H9 (cell line): ENCODE measurements at regions not wholly inside any gene's neighbourhood (a gene's known extent, or its start where the extent isn't known, plus 50 kb on each side); places are given as distances from the start of the nearest gene placed in this dataset.

Experiments used
- DNase-seq: peaks from one replicate; pipeline ENCODE4 v3.0.0-alpha.2; 2017
- H2AFZ ChIP-seq: one replicate; pipeline ENCODE4 v1.6.1; 2013; ENCODE audit warnings: mild to moderate bottlenecking, low read length, control low read depth, moderate library complexity
- H2AK5ac ChIP-seq: 2 replicates; pipeline ENCODE4 v1.6.1; 2013; ENCODE audit warnings: low read length, control low read depth, mixed read lengths; ENCODE audit not compliant: insufficient read length
- H2BK120ac ChIP-seq: one replicate; pipeline ENCODE4 v1.6.1; 2013; ENCODE audit warnings: low read depth, mild to moderate bottlenecking, low read length, control low read depth, inconsistent platforms; ENCODE audit not compliant: poor library complexity, severe bottlenecking
- H2BK12ac ChIP-seq: 2 replicates; pipeline ENCODE4 v1.6.1; 2013; ENCODE audit warnings: low read length, control low read depth, mixed read lengths, low read depth; ENCODE audit not compliant: insufficient read length
- H2BK15ac ChIP-seq: 2 replicates; pipeline ENCODE4 v1.6.1; 2013; ENCODE audit warnings: low read depth, low read length, control low read depth
- H2BK20ac ChIP-seq: one replicate; pipeline ENCODE4 v1.6.1; 2013; ENCODE audit warnings: low read depth, mild to moderate bottlenecking, low read length, control low read depth, inconsistent platforms; ENCODE audit not compliant: poor library complexity, severe bottlenecking
- H2BK5ac ChIP-seq: 2 replicates; pipeline ENCODE4 v1.6.1; 2013; ENCODE audit warnings: low read length, control low read depth, mixed read lengths; ENCODE audit not compliant: insufficient read length
- H3K14ac ChIP-seq: 2 replicates; pipeline ENCODE4 v1.6.1; 2013; ENCODE audit warnings: low read length, control low read depth; ENCODE audit not compliant: insufficient read depth
- H3K18ac ChIP-seq: 2 replicates; pipeline ENCODE4 v1.6.1; 2013; ENCODE audit warnings: low read depth, mild to moderate bottlenecking, mixed read lengths, low read length, control low read depth; ENCODE audit not compliant: insufficient read length
- H3K23ac ChIP-seq: 2 replicates; pipeline ENCODE4 v1.6.1; 2013; ENCODE audit warnings: low read length, control low read depth, mixed read lengths, low read depth; ENCODE audit not compliant: insufficient read length
- H3K23me2 ChIP-seq: 2 replicates; pipeline ENCODE4 v1.6.1; 2013; ENCODE audit warnings: low read depth, mild to moderate bottlenecking, mixed read lengths, low read length, control low read depth; ENCODE audit not compliant: insufficient read length, poor library complexity, severe bottlenecking
- H3K27ac ChIP-seq: 2 replicates; pipeline ENCODE4 v1.5.1; 2013; ENCODE audit warnings: low read length, control low read depth, mixed read lengths, low read depth; ENCODE audit not compliant: insufficient read length
- H3K27me3 ChIP-seq: 2 replicates; pipeline ENCODE4 v1.6.1; 2013; ENCODE audit warnings: low read length, control low read depth, inconsistent platforms; ENCODE audit not compliant: insufficient read depth
- H3K4ac ChIP-seq: 2 replicates; pipeline ENCODE4 v1.6.1; 2013; ENCODE audit warnings: low read depth, mild to moderate bottlenecking, control low read depth, inconsistent platforms, low read length, moderate library complexity
- H3K4me1 ChIP-seq: 2 replicates; pipeline ENCODE4 v1.6.1; 2013; ENCODE audit warnings: low read length, control low read depth, inconsistent platforms; ENCODE audit not compliant: insufficient read depth
- H3K4me2 ChIP-seq: 2 replicates; pipeline ENCODE4 v1.6.1; 2013; ENCODE audit warnings: low read length, control low read depth, mixed read lengths; ENCODE audit not compliant: insufficient read length, insufficient read depth
- H3K56ac ChIP-seq: 2 replicates; pipeline ENCODE4 v1.6.1; 2013; ENCODE audit warnings: low read depth, mild to moderate bottlenecking, mixed read lengths, low read length, control low read depth; ENCODE audit not compliant: insufficient read length
- H3K79me1 ChIP-seq: 2 replicates; pipeline ENCODE4 v1.6.1; 2013; ENCODE audit warnings: low read depth, mild to moderate bottlenecking, moderate library complexity, low read length, control low read depth, inconsistent platforms; ENCODE audit not compliant: insufficient read depth, poor library complexity, severe bottlenecking
- H3K79me2 ChIP-seq: 2 replicates; pipeline ENCODE4 v1.6.1; 2013; ENCODE audit warnings: low read length, control low read depth, inconsistent platforms; ENCODE audit not compliant: insufficient read depth
- H3K9ac ChIP-seq: 2 replicates; pipeline ENCODE4 v1.6.1; 2013; ENCODE audit warnings: low read length, control low read depth, mixed read lengths; ENCODE audit not compliant: insufficient read length; ENCODE audit errors: extremely low read depth
- H3K9me3 ChIP-seq: one replicate; pipeline ENCODE4 v1.6.1; 2013; ENCODE audit warnings: low read depth, low read length, inconsistent platforms; ENCODE audit not compliant: control insufficient read depth
- H3T11ph ChIP-seq: one replicate; pipeline ENCODE4 v1.6.1; 2013; ENCODE audit warnings: mild to moderate bottlenecking, low read length, control low read depth, inconsistent platforms
- H4K20me1 ChIP-seq: one replicate; pipeline ENCODE4 v1.6.1; 2013; ENCODE audit not compliant: control insufficient read depth, insufficient read length, insufficient read depth
- H4K5ac ChIP-seq: 2 replicates; pipeline ENCODE4 v1.6.1; 2013; ENCODE audit warnings: low read depth, mild to moderate bottlenecking, mixed read lengths, low read length, control low read depth; ENCODE audit not compliant: insufficient read length
- H4K8ac ChIP-seq: replicated peaks from 2 replicates; pipeline ENCODE4 v1.6.1; 2013; ENCODE audit warnings: low read length, control low read depth, mixed read lengths, low read depth; ENCODE audit not compliant: insufficient read length
- H4K91ac ChIP-seq: 2 replicates; pipeline ENCODE4 v1.6.1; 2013; ENCODE audit warnings: low read depth, mild to moderate bottlenecking, moderate library complexity, mixed read lengths, low read length, control low read depth; ENCODE audit not compliant: insufficient read length
- H3K27ac Mint-ChIP-seq, 3 experiments: 2 replicates in 2 of 3; 3 replicates in 1 of 3; pipeline ENCODE4 v1.8.0; 2020 to 2021; ENCODE audit warnings: mixed read lengths in 3 of 3, mild to moderate bottlenecking in 1 of 3, moderate library complexity in 1 of 3
- H3K27me3 Mint-ChIP-seq: 2 replicates; pipeline ENCODE4 v1.8.0; 2021; ENCODE audit warnings: low read depth, mild to moderate bottlenecking, moderate library complexity, mixed read lengths
- H3K36me3 Mint-ChIP-seq, 3 experiments: 2 replicates in 2 of 3; 3 replicates in 1 of 3; pipeline ENCODE4 v1.8.0; 2020 to 2021; ENCODE audit warnings: low read depth in 3 of 3, mixed read lengths in 3 of 3; ENCODE audit not compliant: insufficient read depth in 1 of 3
- H3K4me1 Mint-ChIP-seq, 2 experiments: 2 replicates each; pipeline ENCODE4 v1.8.0; 2020; ENCODE audit warnings: mixed read lengths in 2 of 2
- H3K4me3 Mint-ChIP-seq, 2 experiments: 2 replicates in 1 of 2; 3 replicates in 1 of 2; pipeline ENCODE4 v1.8.0; 2020 to 2021; ENCODE audit warnings: mild to moderate bottlenecking in 2 of 2, mixed read lengths in 2 of 2, moderate library complexity in 1 of 2
- H3K9me3 Mint-ChIP-seq, 2 experiments: 2 replicates in 1 of 2; 3 replicates in 1 of 2; pipeline ENCODE4 v1.8.0; 2020; ENCODE audit warnings: mild to moderate bottlenecking in 2 of 2, mixed read lengths in 2 of 2, moderate library complexity in 1 of 2
- CTCF ChIP-seq: fragments of 200-600 bp; sonication (generic); conservative IDR thresholded peaks from 3 replicates; pipeline ENCODE4 v1.8.0; 2021; ENCODE audit warnings: antibody characterized with exemption, mild to moderate bottlenecking
- WGBS: extraction: QIAGEN DNeasy Blood & Tissue Kit; methylation state at CpG from one replicate; pipeline ENCODE4 v1.1.7; 2013; ENCODE audit warnings: missing lambda C conversion rate, low lambda C conversion rate, mixed read lengths; ENCODE audit not compliant: insufficient read length; ENCODE audit errors: extremely low coverage; 5-methylcytosine and 5-hydroxymethylcytosine counted together

- no peak overlapping the region for H3K23ac ChIP-seq
- no peak overlapping the region for H2BK120ac ChIP-seq
- no peak overlapping the region for H2BK15ac ChIP-seq
- no peak overlapping the region for H3K18ac ChIP-seq
- H2AFZ ChIP-seq: no peak overlapping the region
- no peak for TF ChIP-seq CTCF
- no peak overlapping the region for H3K9ac ChIP-seq
- H3K79me2 ChIP-seq: no peaks in the 10 kb centered on the region
- H3K23me2 ChIP-seq: no peaks in the 10 kb centered on the region
- WGBS: no CpG with 5 or more reads among the region's 3 CpGs
- H3K4me1 ChIP-seq: no peaks in the 10 kb centered on the region
- H3K27me3 Mint-ChIP-seq: peaks cover 1% of the 10 kb centered on the region; the same call in 1 of the 2 replicates
- H4K8ac ChIP-seq: no peak overlapping the region
- no peaks in the 10 kb centered on the region for H3K27me3 ChIP-seq
- no peak overlapping the region for H3K4me2 ChIP-seq
- H3K79me1 ChIP-seq: no peaks in the 10 kb centered on the region
- H3K27ac Mint-ChIP-seq: no peak overlapping the region
- H3K9me3 Mint-ChIP-seq: no peaks in the 10 kb centered on the region
- H3K14ac ChIP-seq: no peak overlapping the region
- H4K91ac ChIP-seq: no peak overlapping the region
- no peaks in the 10 kb centered on the region for H3K9me3 ChIP-seq
- no peak overlapping the region for H2AK5ac ChIP-seq
- no peaks in the 10 kb centered on the region for H4K20me1 ChIP-seq
- H4K5ac ChIP-seq: no peak overlapping the region
- H3K4me3 Mint-ChIP-seq: no peak overlapping the region
- H2BK5ac ChIP-seq: no peak overlapping the region
- no peak for DNase-seq
- H3K4me1 Mint-ChIP-seq: peaks cover 0 to 4% of the 10 kb centered on the region in 2 experiments; a peak in 1 of 4 replicates
- H3K27ac ChIP-seq: no peak overlapping the region
- no peak overlapping the region for H3T11ph ChIP-seq
- no peak overlapping the region for H2BK20ac ChIP-seq
- no peaks in the 10 kb centered on the region for H3K36me3 Mint-ChIP-seq
- no peak overlapping the region for H3K4ac ChIP-seq
- no peak overlapping the region for H2BK12ac ChIP-seq
- H3K56ac ChIP-seq: no peak overlapping the region
These were observed 332.3 kb downstream of the ETAA1 start for GRCh38 chr2:67729474-67729873.
